ENCODE measurements at regions not wholly inside any gene's neighbourhood (a gene's known extent, or its start where the extent isn't known, plus 50 kb on each side); places are given as distances from the start of the nearest gene placed in this dataset.

DNA sequence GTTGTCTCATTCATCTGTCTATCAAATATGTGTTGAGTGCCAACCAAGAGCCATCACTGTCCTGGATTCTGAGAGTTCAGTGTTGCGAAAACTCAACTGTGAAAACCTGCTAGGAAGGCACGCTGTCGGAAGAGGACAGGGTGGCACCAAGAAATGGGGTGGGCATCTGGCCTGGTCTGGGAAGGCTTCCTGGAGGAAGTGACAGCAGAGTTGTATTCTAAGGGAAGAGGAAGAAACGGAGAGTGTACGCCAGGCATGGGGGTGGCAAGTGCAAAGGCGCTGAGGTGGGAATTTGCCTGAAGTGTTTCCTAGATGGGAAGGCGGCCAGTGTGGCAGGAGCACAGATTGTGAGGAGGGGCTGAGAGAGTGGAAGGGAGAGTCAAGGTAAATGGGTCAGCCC lies 91.2 kb downstream of the ANKRD60 start:
- TF ChIP-seq CBX8 (IDR thresholded peaks at IDR 0.05) (no peak), POLR2A (IDR thresholded peaks at IDR 0.05; ENCODE audit: low read length) (no peak), PHF8 (IDR thresholded peaks at IDR 0.05; ENCODE audit: borderline replicate concordance, low read depth) (no peak), CHD2 (IDR thresholded peaks at IDR 0.05; ENCODE audit: low read length, partially characterized antibody) (no peak), NR3C1 (IDR thresholded peaks at IDR 0.05) (no peak), HOXA7 (CRISPR knock-in tag; IDR thresholded peaks at IDR 0.05) (no peak), RCOR1 (IDR thresholded peaks at IDR 0.05; ENCODE audit: low read depth, low read length) (no peak), KDM5A (IDR thresholded peaks at IDR 0.05) (no peak), RFX5 (IDR thresholded peaks at IDR 0.05) (no peak)
- TF ChIP-seq, protein P1, sequence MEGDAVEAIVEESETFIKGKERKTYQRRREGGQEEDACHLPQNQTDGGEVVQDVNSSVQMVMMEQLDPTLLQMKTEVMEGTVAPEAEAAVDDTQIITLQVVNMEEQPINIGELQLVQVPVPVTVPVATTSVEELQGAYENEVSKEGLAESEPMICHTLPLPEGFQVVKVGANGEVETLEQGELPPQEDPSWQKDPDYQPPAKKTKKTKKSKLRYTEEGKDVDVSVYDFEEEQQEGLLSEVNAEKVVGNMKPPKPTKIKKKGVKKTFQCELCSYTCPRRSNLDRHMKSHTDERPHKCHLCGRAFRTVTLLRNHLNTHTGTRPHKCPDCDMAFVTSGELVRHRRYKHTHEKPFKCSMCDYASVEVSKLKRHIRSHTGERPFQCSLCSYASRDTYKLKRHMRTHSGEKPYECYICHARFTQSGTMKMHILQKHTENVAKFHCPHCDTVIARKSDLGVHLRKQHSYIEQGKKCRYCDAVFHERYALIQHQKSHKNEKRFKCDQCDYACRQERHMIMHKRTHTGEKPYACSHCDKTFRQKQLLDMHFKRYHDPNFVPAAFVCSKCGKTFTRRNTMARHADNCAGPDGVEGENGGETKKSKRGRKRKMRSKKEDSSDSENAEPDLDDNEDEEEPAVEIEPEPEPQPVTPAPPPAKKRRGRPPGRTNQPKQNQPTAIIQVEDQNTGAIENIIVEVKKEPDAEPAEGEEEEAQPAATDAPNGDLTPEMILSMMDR (IDR thresholded peaks at IDR 0.05): no peak
- TF ChIP-seq, protein P2, sequence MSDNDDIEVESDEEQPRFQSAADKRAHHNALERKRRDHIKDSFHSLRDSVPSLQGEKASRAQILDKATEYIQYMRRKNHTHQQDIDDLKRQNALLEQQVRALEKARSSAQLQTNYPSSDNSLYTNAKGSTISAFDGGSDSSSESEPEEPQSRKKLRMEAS (IDR thresholded peaks at IDR 0.05): no peak

Data from A549 (cell line).